ENCODE measurements at regions not wholly inside any gene's neighbourhood (a gene's known extent, or its start where the extent isn't known, plus 50 kb on each side); places are given as distances from the start of the nearest gene placed in this dataset.

DNA sequence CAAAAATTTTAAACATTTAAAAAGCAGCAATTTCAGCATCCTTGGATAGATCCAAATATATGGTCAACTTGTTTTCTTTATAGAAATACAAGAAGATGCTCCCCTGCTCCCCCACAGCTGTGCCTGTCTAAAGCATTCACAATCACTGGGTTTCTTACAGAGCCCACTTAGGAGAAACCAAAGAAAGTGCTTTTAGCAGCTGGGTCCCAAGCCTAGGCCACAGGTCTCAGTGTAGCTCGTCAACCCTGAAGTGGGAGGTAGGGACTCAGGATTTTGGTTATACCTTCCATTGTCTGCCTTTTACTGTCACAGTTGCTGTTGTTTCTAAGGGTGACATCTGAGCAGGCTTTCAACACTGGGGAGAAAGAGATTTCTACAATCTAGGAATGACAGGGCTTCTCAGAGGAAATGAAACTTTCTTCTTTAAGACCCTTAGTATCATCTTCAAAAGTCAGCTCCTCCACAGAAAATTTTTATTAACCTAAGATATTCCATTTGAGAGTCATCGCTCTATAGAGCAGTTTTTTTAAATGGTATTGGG lies 199.3 kb upstream of the CMC1 start (continued):
- TF ChIP-seq, protein P1, sequence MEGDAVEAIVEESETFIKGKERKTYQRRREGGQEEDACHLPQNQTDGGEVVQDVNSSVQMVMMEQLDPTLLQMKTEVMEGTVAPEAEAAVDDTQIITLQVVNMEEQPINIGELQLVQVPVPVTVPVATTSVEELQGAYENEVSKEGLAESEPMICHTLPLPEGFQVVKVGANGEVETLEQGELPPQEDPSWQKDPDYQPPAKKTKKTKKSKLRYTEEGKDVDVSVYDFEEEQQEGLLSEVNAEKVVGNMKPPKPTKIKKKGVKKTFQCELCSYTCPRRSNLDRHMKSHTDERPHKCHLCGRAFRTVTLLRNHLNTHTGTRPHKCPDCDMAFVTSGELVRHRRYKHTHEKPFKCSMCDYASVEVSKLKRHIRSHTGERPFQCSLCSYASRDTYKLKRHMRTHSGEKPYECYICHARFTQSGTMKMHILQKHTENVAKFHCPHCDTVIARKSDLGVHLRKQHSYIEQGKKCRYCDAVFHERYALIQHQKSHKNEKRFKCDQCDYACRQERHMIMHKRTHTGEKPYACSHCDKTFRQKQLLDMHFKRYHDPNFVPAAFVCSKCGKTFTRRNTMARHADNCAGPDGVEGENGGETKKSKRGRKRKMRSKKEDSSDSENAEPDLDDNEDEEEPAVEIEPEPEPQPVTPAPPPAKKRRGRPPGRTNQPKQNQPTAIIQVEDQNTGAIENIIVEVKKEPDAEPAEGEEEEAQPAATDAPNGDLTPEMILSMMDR (IDR thresholded peaks at IDR 0.05; ENCODE audit: low read depth, low read length, missing input control) = no peak
- TF ChIP-seq RAD21 (IDR thresholded peaks at IDR 0.05) = no peak
- no peak for TF ChIP-seq HNF4A (conservative IDR thresholded peaks at IDR 0.05)
- no peak for TF ChIP-seq SP1 (IDR thresholded peaks at IDR 0.05)

GRCh38 chr3:28042707-28043106 lies 198.7 kb upstream of the CMC1 start:
- H3K27ac ChIP-seq (ENCODE audit: low read depth in 1 of 2, low read length in 2 of 2) = no peak overlapping the region
- H3K9me3 ChIP-seq (ENCODE audit: control insufficient read depth in 4 of 4, low read length in 3 of 4) = no peaks in the 10 kb centered on the region
- no peaks in the 10 kb centered on the region for H3K27me3 ChIP-seq (ENCODE audit: control insufficient read depth in 4 of 4, insufficient read depth in 4 of 4, low read length in 3 of 4)
- H3K4me3 ChIP-seq (ENCODE audit: low read depth in 1 of 3, low read length in 3 of 3) = no peak overlapping the region
- no peaks in the 10 kb centered on the region for H3K4me1 ChIP-seq (ENCODE audit: control insufficient read depth in 4 of 4, insufficient read depth in 4 of 4, low read length in 3 of 4)
- WGBS = 58% methylated on average over 1 of the region's 1 CpG
- no peaks in the 10 kb centered on the region for H3K36me3 ChIP-seq (ENCODE audit: control insufficient read depth in 4 of 4, insufficient read depth in 3 of 4, low read depth in 1 of 4, low read length in 3 of 4)
- no peak for DNase-seq (ENCODE audit: low spot score)
- TF ChIP-seq ZBTB33 (IDR thresholded peaks at IDR 0.05) = no peak
- no peak for TF ChIP-seq GABPA (IDR thresholded peaks at IDR 0.05 in 1 of 2, conservative IDR thresholded peaks at IDR 0.05 in 1 of 2)
- no peak for TF ChIP-seq HNF4G (IDR thresholded peaks at IDR 0.05)
- TF ChIP-seq JUND (IDR thresholded peaks at IDR 0.05) = no peak
- TF ChIP-seq EGR1 (IDR thresholded peaks at IDR 0.05; ENCODE audit: low read depth in 2 of 2) = no peak
- no peak for TF ChIP-seq SP1 (IDR thresholded peaks at IDR 0.05)
- no peak for TF ChIP-seq RAD21 (IDR thresholded peaks at IDR 0.05)
- TF ChIP-seq MAX (IDR thresholded peaks at IDR 0.05) = no peak
- no peak for TF ChIP-seq RXRA (IDR thresholded peaks at IDR 0.05)
- TF ChIP-seq YY1 (IDR thresholded peaks at IDR 0.05) = no peak
- no peak for TF ChIP-seq FOXA2 (IDR thresholded peaks at IDR 0.05)
- no peak for TF ChIP-seq HNF4A (conservative IDR thresholded peaks at IDR 0.05)
- TF ChIP-seq, protein P2, sequence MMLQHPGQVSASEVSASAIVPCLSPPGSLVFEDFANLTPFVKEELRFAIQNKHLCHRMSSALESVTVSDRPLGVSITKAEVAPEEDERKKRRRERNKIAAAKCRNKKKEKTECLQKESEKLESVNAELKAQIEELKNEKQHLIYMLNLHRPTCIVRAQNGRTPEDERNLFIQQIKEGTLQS (IDR thresholded peaks at IDR 0.05) = no peak
- TF ChIP-seq, protein P3, sequence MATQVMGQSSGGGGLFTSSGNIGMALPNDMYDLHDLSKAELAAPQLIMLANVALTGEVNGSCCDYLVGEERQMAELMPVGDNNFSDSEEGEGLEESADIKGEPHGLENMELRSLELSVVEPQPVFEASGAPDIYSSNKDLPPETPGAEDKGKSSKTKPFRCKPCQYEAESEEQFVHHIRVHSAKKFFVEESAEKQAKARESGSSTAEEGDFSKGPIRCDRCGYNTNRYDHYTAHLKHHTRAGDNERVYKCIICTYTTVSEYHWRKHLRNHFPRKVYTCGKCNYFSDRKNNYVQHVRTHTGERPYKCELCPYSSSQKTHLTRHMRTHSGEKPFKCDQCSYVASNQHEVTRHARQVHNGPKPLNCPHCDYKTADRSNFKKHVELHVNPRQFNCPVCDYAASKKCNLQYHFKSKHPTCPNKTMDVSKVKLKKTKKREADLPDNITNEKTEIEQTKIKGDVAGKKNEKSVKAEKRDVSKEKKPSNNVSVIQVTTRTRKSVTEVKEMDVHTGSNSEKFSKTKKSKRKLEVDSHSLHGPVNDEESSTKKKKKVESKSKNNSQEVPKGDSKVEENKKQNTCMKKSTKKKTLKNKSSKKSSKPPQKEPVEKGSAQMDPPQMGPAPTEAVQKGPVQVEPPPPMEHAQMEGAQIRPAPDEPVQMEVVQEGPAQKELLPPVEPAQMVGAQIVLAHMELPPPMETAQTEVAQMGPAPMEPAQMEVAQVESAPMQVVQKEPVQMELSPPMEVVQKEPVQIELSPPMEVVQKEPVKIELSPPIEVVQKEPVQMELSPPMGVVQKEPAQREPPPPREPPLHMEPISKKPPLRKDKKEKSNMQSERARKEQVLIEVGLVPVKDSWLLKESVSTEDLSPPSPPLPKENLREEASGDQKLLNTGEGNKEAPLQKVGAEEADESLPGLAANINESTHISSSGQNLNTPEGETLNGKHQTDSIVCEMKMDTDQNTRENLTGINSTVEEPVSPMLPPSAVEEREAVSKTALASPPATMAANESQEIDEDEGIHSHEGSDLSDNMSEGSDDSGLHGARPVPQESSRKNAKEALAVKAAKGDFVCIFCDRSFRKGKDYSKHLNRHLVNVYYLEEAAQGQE (IDR thresholded peaks at IDR 0.05) = no peak
- TF ChIP-seq TAF1 (conservative IDR thresholded peaks at IDR 0.05) = no peak
- no peak for TF ChIP-seq FOXA1 (IDR thresholded peaks at IDR 0.05)
- TF ChIP-seq, protein P1 (IDR thresholded peaks at IDR 0.05; ENCODE audit: low read depth, low read length, missing input control) = no peak
- TF ChIP-seq NR2F2 (IDR thresholded peaks at IDR 0.05) = no peak
- no peak overlapping the region for H3K9ac ChIP-seq (ENCODE audit: low read depth in 1 of 2, low read length in 2 of 2)
